OCI-LY1 (cell line): ENCODE measurements at regions not wholly inside any gene's neighbourhood (a gene's known extent, or its start where the extent isn't known, plus 50 kb on each side); places are given as distances from the start of the nearest gene placed in this dataset.

ENCODE experiments used
- H2AFZ ChIP-seq: fragments of 200-600 bp; sonication (generic), shearing (Covaris generic); 2 replicates; pipeline ENCODE4 v1.6.0; 2014; ENCODE audit warnings: antibody characterized with exemption, mild to moderate bottlenecking, low read length
- H3F3A ChIP-seq: fragments of 200-600 bp; sonication (generic), shearing (Covaris generic); 2 replicates; pipeline ENCODE4 v1.6.0; 2014; ENCODE audit warnings: mild to moderate bottlenecking, antibody characterized with exemption, low read length, moderate library complexity; ENCODE audit not compliant: insufficient read depth
- H3K27ac ChIP-seq: fragments of 200-600 bp; sonication (generic); 2 replicates; pipeline ENCODE4 v1.5.1; 2014; ENCODE audit warnings: low read length, mixed run types, mild to moderate bottlenecking, low read depth; ENCODE audit not compliant: poor library complexity, severe bottlenecking
- H3K27me3 ChIP-seq: fragments of 200-600 bp; sonication (generic); 2 replicates; pipeline ENCODE4 v1.6.0; 2014; ENCODE audit warnings: antibody characterized with exemption, mild to moderate bottlenecking, low read length, moderate library complexity; ENCODE audit not compliant: insufficient read depth
- H3K36me3 ChIP-seq: fragments of 200-600 bp; sonication (generic); 2 replicates; pipeline ENCODE4 v1.6.1; 2014; ENCODE audit warnings: mild to moderate bottlenecking, antibody characterized with exemption, low read length, moderate library complexity, mixed read lengths; ENCODE audit not compliant: insufficient read depth
- H3K4me1 ChIP-seq: fragments of 200-600 bp; sonication (generic); 2 replicates; pipeline ENCODE4 v1.5.1; 2014; ENCODE audit warnings: mild to moderate bottlenecking, low read length, moderate library complexity; ENCODE audit not compliant: insufficient read depth, severe bottlenecking
- H3K4me2 ChIP-seq: fragments of 200-600 bp; sonication (generic), shearing (Covaris generic); 2 replicates; pipeline ENCODE4 v1.6.1; 2014; ENCODE audit warnings: low read length
- H3K4me3 ChIP-seq: fragments of 200-600 bp; sonication (generic); 2 replicates; pipeline ENCODE4 v1.5.1; 2014; ENCODE audit warnings: low read length, low read depth, mild to moderate bottlenecking, mixed read lengths; ENCODE audit not compliant: poor library complexity, severe bottlenecking
- H3K79me2 ChIP-seq: fragments of 200-600 bp; shearing (Covaris generic); 2 replicates; pipeline ENCODE4 v1.6.1; 2016; ENCODE audit warnings: mixed run types, low read length, mixed read lengths; ENCODE audit not compliant: insufficient read depth
- H3K9ac ChIP-seq: fragments of 200-600 bp; sonication (generic), shearing (Covaris generic); 2 replicates; pipeline ENCODE4 v1.6.1; 2014; ENCODE audit warnings: mild to moderate bottlenecking, low read length, mixed read lengths
- H3K9me2 ChIP-seq: fragments of 200-600 bp; sonication (generic), shearing (Covaris generic); 2 replicates; pipeline ENCODE4 v1.6.1; 2014; ENCODE audit warnings: low read depth, mild to moderate bottlenecking, low read length, mixed read lengths
- H3K9me3 ChIP-seq: fragments of 200-600 bp; shearing (Covaris generic); 2 replicates; pipeline ENCODE4 v1.6.1; 2014; ENCODE audit warnings: low read length, mixed read lengths
- H4K20me1 ChIP-seq: fragments of 200-600 bp; sonication (generic), shearing (Covaris generic); 2 replicates; pipeline ENCODE4 v1.6.0; 2016; ENCODE audit warnings: mild to moderate bottlenecking, low read length; ENCODE audit not compliant: insufficient read depth
- EZH2 ChIP-seq: fragments of 200-600 bp; sonication (generic), shearing (Covaris generic); IDR thresholded peaks from 2 replicates; pipeline ENCODE4 v1.8.0; 2017; ENCODE audit warnings: borderline replicate concordance, mixed run types, mild to moderate bottlenecking, antibody characterized with exemption, low read length, moderate library complexity, mixed read lengths
- TF ChIP-seq, protein P1 (sequence below): fragments of 200-600 bp; sonication (generic), shearing (Covaris generic); IDR thresholded peaks from 2 replicates; pipeline ENCODE4 v1.5.1; 2017; ENCODE audit warnings: mild to moderate bottlenecking, antibody characterized with exemption, low read length, moderate library complexity, mixed read lengths

DNA sequence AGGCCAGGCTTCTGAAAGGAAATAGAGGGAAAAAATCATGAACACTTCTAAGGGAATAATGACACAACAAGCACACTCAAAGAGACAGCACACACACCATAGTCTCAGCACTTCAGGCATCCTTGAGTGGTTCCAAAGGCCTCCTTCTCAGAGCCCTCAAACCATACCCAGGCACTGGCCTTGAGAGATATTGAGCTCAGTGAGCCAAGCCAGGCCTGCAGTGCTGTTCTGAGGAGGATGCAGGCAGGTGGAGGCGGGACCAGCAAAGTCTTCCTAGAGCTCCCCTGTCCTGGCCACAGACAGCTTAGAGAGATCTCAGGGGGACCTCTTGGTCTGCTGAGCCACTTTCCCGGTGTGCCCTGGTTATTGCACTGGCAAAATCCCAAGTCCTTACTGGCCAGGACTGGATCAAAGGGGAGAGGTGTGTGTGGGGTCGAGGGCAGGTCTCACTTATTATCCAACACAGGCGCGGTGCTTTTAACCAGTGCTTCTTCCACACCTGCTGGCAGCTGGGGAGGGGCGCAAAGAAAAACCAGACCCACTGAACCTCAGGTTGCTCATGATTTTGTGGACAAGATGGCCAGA is 86.8 kb upstream of the HAAO start:
- TF ChIP-seq, protein P1, sequence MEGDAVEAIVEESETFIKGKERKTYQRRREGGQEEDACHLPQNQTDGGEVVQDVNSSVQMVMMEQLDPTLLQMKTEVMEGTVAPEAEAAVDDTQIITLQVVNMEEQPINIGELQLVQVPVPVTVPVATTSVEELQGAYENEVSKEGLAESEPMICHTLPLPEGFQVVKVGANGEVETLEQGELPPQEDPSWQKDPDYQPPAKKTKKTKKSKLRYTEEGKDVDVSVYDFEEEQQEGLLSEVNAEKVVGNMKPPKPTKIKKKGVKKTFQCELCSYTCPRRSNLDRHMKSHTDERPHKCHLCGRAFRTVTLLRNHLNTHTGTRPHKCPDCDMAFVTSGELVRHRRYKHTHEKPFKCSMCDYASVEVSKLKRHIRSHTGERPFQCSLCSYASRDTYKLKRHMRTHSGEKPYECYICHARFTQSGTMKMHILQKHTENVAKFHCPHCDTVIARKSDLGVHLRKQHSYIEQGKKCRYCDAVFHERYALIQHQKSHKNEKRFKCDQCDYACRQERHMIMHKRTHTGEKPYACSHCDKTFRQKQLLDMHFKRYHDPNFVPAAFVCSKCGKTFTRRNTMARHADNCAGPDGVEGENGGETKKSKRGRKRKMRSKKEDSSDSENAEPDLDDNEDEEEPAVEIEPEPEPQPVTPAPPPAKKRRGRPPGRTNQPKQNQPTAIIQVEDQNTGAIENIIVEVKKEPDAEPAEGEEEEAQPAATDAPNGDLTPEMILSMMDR = no peak
- TF ChIP-seq EZH2 = no peak
- no peaks in the 10 kb centered on the region for H3K9me3 ChIP-seq
- no peaks in the 10 kb centered on the region for H3K9me2 ChIP-seq
- H3K27ac ChIP-seq = no peak overlapping the region
- H3K27me3 ChIP-seq = peaks cover 3% of the 10 kb centered on the region
- no peaks in the 10 kb centered on the region for H3K79me2 ChIP-seq
- H3K4me3 ChIP-seq = no peak overlapping the region
- H3K9ac ChIP-seq = no peak overlapping the region
- no peak overlapping the region for H3K4me2 ChIP-seq
- H3F3A ChIP-seq = no peaks in the 10 kb centered on the region
- H4K20me1 ChIP-seq = no peaks in the 10 kb centered on the region
- H2AFZ ChIP-seq = no peak overlapping the region
- H3K36me3 ChIP-seq = no peaks in the 10 kb centered on the region
- H3K4me1 ChIP-seq = no peaks in the 10 kb centered on the region

DNA sequence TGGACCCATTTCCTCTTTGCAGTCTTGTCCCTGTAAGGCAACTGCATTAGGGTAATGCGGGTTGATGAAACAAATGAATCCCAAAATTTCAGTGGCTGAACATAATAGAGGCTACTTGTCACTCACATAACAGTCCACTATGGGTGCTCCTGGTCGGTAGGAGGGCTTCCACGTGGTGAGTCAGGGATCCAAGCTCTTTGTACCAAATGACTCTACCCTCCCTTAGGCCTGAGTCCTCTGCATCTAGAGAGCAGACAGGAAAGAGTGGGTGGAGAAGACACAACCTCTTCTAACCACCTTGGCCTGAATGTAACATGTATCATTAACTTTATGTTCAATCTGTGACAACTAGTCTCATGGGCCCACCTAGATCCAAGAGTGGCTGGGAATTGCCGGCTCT is 86.2 kb upstream of the HAAO start:
- Histone ChIP-seq H3K9me3 (no peaks in the 10 kb centered on the region), H3K27ac (no peak overlapping the region), H3K9ac (no peak overlapping the region), H3K4me3 (no peak overlapping the region), H3K27me3 (peaks cover 3% of the 10 kb centered on the region), H3K9me2 (no peaks in the 10 kb centered on the region), H3K4me2 (no peak overlapping the region), H4K20me1 (no peaks in the 10 kb centered on the region), H2AFZ (no peak overlapping the region), H3K4me1 (no peaks in the 10 kb centered on the region), H3K36me3 (no peaks in the 10 kb centered on the region), H3F3A (no peaks in the 10 kb centered on the region), H3K79me2 (no peaks in the 10 kb centered on the region)
- TF ChIP-seq, protein P1 = no peak
- no peak for TF ChIP-seq EZH2

DNA sequence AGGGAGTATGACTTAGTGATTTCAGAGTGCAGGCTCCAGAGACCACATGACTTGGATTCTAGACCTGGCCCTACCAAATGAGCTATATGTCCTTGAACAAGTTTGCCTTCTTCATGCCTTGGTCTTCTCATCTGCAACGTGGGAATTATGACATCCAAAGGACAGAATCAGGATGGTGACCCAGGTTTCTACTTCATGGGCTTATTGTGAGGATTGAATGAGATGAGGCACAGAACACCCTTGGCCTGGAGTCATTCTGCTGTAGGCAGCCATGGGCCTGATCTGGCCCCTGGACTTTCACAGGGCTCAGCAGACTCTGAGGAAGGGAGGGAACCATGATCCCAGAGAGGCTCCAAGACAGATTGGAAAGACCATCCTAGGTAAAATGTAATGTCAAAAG is 85.6 kb upstream of the HAAO start:
- H3K4me2 ChIP-seq = no peak overlapping the region
- no peaks in the 10 kb centered on the region for H3K4me1 ChIP-seq
- H3K9ac ChIP-seq = no peak overlapping the region
- no peaks in the 10 kb centered on the region for H3K79me2 ChIP-seq
- H3K27me3 ChIP-seq = peaks cover 3% of the 10 kb centered on the region
- H4K20me1 ChIP-seq = no peaks in the 10 kb centered on the region
- H3K27ac ChIP-seq = no peak overlapping the region
- no peaks in the 10 kb centered on the region for H3K36me3 ChIP-seq
- TF ChIP-seq, protein P1 = no peak
- no peak for TF ChIP-seq EZH2
- no peaks in the 10 kb centered on the region for H3F3A ChIP-seq
- no peak overlapping the region for H2AFZ ChIP-seq
- H3K9me3 ChIP-seq = no peaks in the 10 kb centered on the region
- no peaks in the 10 kb centered on the region for H3K9me2 ChIP-seq
- no peak overlapping the region for H3K4me3 ChIP-seq
